ENCODE measurements at regions not wholly inside any gene's neighbourhood (a gene's known extent, or its start where the extent isn't known, plus 50 kb on each side); places are given as distances from the start of the nearest gene placed in this dataset.
A peak's percentile ranks its signal among the peaks of the same experiment; 100 is the strongest.
"Not testable (repeated sequence)": the region's sequence is repeated elsewhere in the genome, so short reads cannot be mapped to it uniquely, and the experiment has no call there.

DNA sequence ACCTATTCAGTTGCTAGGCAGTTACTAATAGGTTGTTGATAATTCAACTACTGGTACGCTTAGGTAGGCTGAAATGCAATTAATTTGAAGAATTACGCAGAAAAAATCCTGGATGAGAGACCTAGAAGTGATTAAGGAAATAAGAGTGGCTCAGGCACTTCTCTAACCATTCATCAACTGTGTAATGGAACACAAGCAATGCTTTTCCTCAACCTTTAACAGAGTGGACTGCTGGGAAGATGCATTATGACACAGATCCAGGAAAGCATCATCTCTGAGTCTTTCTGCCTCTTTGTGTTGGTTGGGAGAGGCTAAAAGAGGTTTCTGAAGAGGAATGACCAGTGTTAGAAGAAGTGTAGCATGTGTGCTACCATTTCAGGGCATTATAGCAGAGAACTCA is 992.2 kb downstream of the TSN start:
- DNase-seq = no peak

DNA sequence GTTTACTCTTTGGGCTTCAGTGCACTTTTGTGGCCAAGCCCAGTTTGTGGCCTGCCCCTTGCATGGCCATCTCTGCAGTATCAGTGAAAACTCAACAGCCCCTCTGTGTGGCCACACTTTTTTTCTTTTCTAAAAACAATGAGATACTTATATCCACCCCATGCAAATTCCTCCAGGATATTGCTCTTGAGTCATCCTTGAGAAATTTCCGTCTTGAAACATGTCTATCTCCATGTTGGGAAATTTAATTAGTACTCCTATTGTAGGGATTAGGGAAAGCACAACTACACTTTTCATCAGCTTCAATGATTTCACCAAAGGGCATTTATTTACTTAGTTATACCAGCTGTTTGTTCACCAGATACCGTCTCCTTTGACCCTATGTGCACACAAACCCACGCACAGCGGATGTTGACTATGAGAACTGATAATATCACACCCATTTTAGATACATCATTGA is 993.1 kb downstream of the TSN start:
- DNase-seq = peak; percentile 76

DNA sequence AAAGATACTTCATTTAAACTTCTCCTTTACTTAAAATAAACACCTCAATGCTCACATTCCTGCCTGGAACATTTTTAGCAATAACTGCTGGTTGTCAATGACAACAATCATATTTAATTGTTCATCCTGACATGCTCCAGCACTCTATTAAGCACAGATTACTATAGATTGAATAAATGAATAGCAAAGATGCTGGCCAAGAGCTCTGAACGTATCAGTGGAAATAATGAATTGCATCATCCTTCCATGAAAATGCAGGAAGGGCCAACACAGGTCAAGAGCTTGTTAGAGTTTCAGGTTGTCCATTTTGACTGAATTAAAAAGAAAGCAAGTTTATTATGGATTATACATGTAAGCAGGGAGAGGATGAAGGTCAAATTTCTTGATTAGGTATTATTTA is 994.0 kb downstream of the TSN start:
- DNase-seq = no peak

DNA sequence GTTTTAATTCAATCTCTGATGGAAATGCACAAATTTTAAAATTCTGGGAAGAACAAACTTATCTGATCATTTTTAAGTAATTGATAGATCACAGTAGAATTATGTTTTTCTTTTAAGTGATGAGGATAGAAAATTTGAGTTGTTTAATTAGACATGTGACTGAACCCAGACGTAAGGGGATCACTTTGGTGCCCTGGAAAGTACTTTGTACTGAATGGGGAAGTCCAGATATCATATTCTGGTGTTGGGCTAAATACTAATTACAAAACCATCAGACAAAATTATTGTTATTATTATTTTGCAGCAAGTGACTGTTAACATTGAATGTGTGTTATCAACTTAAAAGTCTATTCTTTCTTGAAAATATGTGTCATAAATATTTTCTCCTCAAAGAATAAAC is 994.6 kb downstream of the TSN start:
- DNase-seq = no peak

DNA sequence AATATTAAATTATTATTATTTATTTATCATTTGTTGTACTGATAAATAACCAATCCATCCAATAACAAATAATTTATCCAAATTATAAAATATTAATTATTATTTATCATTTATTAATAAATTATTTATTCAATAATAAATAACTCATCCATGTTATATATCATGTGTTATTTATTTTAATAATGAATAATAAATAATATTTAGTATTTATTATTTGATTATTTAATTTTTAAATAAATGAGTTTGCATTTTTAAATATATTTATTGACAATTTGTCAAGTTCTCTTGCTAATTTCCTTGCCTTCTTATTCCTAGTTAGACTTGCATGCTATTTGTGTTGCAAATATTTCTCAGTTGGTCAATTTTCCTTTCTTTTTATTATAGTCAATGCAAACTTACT is 995.4 kb downstream of the TSN start:
- DNase-seq = no peak

DNA sequence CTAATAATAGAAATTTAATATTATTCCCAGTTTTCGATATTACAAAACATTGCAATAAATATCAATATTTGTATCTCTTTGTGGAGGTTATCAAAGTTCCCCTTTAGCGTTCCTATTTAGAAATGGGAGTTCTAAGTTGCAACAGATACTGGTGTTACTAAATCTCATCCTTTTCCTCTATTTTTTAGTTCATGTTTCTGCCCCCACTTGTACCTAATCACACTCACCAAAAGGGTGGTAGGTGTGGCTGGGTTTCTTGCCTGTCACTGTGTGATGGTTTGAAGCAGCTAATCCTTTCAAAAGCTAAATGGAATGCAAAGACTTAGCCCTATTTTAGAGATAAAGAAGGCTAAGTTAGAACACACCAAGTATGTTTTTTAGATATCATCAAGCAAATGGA is 997.9 kb downstream of the TSN start:
- DNase-seq = no peak

DNA sequence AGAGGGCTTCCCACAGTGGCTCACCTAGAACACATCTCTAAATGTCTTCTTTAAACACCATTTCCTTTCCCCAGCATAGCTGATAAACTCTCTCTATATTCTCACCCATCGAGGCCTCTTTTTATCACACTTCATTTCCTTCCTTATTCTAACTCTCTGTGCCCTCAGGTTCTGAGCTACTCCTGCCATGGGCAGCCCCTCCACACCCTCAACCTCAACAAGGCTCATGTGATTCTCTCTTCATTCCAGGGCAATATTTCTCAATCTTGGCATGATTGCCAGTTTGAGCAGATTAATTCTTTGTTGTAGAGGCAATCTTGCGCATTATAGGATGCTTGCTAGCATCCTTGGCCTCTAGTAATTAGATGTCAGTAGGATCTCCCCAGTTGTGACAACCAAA is 999.1 kb downstream of the TSN start:
- no peak for DNase-seq

DNA sequence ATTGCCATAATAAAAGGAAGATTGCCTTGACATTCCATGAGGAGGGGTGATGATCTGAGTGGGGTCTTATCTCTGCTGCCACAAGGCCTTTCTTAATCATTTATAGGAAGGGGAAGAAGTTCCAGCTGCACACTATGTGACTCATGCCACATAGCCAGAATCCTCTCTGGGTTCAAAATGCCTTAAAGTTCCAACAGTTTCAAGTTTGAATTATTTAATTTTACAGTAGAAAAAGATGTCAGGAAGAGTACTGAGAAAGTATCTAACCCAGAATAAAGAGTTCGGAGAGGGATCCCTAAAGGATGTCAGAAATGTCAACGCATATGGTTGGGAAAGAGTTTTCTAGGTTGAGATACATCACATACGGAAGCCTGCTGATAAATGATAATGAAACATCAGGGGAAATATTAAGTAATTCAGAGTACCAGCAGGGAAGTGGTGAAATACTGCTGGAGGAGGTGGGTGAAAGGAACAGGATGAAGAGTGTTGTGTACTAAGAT is 999.9 kb downstream of the TSN start:
- DNase-seq = no peak

DNA sequence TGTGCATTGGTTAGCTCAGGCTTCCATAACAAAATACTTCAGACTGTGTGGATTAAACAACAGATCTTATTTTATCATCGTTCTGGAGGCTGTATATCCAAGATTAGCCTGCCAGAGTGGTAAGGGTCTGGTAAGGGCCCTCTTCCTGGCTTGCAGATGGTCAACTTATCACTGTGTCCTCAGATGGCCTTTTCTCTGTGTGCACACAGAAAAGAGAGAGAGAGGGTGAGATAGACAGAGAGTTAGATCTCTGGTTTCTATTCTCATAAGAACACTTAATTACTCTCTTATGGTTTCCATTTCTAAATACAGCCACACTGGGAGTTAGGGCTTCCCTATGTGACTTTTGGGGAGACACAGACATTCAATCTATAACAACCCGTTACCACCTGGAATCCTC is 1003.5 kb downstream of the TSN start:
- no peak for DNase-seq

DNA sequence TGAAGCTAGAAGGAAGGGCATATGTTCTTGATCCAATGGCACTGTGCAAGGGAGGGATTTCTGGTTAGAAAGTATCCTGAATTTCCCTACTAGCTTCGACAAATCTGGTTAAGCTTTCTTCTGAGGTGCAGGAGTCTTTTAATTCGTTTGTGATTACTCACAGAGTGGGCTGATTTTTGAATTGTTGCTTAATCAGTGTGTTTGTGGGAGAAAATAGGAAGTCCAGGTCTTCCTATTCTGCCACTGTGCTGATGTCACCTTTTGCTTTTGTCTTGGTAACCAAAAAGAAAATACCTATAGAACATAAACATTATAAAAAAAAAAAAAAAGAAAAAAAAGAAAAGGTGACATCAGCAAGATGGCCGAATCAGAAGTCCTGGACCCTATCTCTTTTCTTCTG is 1008.6 kb downstream of the TSN start:
- DNase-seq = no peak

DNA sequence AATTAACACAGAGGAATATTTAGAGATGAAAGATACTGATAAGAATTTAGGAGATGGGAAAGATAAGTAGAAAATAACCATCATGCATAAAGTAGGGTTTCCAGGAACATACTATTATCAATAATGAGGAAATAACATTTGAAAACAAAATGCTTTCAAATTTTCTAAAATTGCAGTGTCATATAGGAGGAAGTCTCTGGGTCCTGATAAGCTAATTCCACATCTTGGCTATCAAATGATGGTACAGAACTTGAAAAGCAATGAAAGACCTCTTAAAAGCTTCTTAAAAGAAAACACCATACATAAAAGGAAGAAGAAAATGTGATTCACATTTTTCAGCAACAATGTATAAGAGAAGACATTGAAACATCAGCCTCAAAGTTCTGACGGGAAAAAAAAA is 1024.8 kb downstream of the TSN start:
- DNase-seq = no peak

DNA sequence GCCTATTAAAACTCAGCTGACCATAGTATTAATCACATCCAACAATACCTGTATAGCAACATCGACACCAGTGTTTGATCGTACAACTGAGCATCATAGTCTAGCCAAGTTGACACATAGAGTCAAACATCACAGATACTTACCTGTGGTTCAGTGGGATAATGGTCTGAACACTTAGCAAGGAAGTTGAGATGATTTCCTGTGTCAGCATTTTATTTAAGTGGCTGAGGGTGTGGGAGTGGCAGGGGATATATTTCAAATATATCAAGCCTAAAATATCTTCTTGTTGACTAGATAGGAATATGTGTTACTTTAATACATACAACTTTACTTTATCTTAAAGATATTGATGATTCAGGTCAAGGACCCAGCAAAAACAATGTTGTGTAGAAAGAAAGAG is 1038.6 kb downstream of the TSN start:
- no peak for DNase-seq

DNA sequence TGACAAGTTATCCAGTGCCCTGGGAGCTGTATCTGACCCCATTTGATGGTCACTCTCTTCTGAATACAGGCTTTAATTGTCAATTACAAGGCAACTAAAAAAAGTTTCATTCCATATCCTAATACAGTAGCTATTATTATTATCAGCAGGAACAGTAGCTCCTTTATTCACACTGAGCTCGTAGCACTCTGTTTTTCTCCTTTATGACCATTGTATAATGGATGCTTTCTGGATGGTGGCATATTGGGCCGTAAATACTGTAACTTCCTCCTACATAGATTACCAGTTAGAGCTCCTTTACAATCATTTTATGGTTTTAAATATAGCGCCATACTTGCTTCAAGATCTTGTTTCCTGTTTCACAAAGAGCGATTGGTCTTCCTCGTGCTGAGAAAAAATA is 1040.3 kb downstream of the TSN start:
- no peak for DNase-seq

DNA sequence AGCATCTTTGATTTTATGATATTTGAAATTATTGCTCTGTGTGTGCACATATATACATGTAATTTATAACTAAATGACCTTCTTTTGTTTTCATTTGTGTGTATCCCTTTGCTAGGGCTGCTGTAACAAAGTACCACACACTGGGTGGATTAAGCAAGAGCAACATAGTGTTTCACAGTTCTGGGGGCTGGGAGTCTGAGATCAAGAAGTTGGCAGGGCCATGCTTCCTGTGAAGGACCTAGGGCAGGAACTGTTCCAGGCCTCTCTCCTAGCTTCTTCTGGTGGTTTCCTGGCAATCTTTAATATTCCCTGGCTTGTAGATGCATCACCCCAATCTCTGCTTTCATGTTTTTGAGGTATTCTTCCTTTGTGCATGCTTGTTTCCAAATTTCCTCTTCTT is 1043.9 kb downstream of the TSN start:
- no peak for DNase-seq

DNA sequence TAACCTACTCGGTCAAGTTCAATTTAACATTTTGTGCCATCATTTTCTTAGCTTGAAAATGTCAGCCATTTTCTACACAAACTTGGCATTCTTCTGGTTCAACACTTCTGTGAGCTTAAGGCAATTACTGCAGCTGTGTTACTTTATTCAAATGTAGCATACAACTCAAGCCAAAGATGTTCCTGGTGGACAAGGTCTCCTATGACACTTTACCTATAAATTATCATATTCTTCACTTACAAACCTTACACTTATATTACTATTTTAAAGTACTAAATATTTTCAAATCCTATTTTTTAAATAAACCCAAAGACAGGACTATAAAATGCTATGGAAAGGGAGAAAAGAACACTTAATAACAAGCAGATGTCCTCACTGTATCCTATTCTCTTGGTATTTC is 1045.3 kb downstream of the TSN start:
- DNase-seq = no peak

DNA sequence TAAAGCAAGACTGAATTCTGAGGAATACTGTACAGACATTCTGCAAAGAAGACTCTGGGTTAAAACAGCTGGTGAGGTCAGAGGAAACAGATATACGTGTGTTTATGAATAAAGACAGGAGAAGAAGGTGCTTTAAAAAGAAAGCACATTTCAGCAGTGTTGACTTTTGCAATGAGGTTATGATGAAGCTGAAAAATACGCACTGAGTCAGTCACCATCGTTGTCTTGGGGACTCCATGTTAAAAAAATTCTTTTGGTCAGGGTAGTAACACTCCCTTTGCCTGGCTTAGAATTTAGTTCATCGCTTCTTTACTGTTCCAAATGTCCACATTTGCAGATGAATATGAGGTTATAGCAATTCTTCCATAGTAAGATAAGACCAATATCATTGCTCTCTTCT is 1049.0 kb downstream of the TSN start:
- peak; percentile 1 for DNase-seq

DNA sequence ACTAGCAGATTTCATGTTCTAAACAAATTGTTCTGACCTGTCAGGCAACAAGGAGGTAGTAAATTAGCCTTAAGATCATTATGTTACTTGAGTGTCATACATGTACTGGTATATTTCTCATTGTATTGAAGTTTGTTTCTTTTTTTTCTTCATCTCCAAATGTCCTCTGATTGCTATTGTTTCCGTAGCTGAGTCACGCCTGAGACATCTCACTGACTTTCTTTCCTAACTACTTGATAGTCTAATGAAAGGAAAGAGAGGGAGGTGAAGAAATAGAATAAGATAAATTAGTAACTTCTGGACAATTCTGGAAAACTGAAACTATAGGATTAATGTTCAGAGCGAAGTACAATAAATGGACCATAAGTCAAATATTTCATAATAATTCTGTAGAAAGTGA is 1049.9 kb downstream of the TSN start:
- DNase-seq = no peak

DNA sequence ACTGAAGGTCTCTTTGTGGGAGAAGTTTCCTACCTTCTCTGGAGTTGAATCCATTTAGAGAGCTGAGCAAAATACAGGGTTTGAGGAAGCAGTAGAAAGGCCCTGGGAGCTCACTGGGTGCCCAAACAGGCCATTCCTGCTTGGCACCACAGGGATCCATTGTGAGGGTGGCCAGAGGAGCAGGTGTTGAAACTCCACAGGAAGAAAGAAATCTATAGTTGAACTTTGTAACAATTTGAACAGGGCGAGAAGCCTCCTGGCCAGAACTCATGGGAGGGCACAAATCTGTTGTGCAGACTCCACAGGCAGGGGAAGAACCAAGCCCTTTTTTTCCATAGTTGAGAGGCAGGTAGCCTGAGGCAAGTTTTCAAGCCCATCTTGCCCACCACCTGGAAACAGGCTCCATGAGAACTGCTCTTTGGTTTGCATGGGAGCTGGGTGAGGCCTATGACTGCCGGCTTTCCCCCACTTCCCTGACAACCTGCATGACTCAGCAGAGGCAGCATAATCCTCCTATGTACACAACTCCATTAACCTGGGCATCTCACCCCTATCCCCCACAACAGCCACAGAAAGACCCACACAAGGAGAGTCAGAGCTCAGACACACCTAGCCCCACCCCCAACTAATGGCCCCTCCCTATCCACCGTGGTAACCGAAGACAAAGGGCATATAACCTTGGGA is 1053.0 kb downstream of the TSN start:
- DNase-seq = no peak

DNA sequence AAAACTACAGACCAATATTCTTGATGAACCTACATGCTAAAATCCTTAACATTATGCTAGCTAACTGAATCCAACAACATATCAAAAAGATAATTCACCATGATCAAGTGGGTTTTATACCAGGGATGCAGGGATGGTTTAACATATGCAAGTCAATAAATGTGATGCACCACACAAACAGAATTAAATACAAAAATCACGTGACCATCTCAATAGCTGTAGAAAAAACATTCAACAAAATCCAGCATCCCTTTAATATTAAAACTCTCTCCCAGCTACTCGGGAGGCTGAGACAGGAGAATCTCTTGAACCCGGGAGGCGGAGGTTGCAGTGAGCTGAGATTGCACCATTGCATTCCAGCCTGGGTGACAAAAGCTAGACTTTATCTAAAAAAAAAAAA is 1056.8 kb downstream of the TSN start:
- not testable (repeated sequence) for DNase-seq

DNA sequence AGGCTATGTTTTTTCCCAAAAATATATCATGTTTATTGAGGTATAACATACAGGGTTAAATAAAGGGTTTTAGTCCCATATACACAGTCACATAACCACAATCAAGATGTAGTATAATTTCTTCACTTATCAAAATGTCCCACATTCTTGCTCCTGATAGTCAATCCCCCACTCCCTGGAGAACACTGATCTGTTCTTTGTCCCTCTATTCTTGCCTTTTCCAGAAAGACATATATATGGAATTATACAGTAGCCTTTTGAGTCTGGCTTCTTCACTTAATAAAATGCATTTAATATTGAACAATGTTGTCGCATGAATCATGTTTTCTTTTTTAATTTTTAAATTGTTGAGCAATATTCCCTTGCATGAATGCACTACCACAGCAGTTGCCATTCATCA is 1059.7 kb downstream of the TSN start:
- no peak for DNase-seq

DNA sequence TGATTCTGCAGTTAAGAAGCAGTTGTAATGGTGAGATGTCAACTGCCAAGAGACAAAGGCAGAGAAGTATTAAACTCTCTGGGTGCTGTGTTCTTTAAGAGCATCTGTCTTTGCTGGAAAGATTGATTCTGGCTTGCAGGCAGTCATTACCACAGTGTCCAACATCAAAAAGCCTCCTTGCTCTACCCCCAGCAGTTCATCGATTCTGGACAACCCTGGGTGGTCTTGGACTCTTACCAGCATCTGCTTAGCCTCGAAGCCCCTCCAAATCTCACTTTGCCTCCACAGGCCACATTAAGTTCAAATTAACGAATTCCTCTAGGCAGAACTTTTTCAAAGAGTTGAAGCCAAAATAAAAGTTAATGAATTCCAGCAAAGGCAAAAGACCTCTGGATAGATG is 1061.4 kb downstream of the TSN start:
- DNase-seq = no peak

DNA sequence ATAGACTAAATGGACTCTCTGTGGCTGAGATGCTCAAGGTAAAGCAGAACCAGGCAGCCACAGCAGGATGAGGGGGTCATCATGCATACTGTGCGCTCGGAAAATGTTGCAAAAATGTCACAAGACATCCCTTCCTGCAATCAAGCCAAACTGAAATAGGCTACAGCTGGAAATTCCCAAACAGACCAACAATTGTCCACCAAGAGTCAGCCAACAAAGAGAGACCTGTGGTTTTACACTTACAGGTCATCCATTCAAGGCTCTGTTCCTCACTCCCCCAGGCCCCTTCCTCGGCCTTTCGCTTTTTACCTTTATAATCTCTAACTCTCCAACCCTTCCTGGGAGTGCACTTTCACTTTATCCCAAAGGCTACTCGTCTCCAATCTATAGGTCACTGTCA is 1066.9 kb downstream of the TSN start:
- no peak for DNase-seq

DNA sequence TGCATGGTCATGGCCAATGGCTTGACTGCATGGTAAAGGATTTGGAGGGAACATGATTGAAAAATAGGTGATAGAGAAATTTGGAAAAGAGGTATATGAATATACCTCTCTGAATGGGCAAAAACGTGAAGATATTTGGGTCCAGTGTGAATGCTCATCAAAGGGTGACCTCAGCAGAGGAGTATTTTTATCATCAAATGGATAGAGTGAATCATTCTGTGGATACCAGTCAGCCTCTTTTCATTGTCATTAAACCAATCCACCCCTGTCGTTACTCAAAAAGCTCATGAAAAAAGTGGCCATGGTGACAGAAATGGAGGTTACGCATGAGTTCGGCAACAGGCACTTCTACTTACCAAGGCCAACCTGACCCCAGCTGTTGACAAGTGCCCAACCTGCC is 1074.7 kb downstream of the TSN start:
- no peak for DNase-seq

DNA sequence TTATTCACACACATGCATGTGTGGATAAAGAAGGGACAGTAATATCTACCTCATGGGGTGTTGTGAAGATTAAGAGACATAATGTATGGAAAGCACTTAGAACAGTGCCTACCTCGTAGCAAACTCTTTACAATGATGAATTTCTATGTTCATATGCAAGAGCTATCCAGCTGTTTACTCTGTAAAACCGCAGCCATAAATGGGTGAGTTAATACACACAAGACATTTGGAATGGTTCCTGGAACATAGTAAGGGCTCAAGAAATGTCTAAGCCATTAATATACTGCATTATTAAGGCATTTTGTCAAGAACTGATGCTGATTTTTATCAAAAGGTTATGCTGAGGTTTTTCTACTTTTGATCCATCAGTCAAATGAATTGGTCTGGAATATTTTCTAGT is 1076.2 kb downstream of the TSN start:
- peak; percentile 5 for DNase-seq

DNA sequence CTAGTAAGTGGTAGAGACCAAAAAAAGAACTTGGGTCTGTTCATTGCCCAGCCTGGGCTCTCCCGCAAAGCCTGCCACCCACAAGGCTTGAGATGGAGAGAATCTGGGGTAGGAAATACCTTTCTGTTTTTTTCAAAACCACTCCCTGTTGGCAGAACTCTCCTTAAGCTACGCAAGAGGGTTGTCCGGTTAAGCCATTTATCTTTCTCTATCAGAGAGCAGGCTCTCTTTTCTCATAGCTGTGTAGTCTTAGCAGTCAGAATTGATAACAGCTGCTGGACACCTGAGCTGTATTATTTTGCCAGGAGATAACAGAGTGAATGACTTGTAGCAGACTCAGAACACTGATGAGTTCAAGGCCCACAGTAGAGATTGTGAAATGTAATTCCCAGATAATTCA is 1088.1 kb downstream of the TSN start:
- no peak for DNase-seq

DNA sequence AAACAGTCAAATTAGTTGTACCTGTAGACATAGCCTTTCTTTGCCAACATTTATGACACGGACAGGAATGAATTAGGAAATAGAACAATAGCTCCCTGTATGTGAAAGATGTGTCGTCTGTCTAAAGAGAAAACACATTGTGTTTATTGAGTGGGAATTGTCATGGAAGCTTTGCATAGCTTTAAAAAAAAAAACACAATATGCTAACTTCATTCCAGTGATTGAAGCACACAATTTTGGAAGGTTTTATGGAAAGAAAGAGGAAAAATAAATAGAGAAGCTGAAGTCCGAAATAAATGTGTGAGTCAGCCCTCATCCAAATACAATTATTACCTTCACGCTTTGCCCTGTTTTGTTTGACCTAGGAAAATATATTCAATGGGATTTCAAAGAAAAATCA is 1095.7 kb downstream of the TSN start:
- DNase-seq = no peak

All from fibroblast of skin of right biceps (primary cell).